DOHH2 (cell line): ENCODE measurements at regions not wholly inside any gene's neighbourhood (a gene's known extent, or its start where the extent isn't known, plus 50 kb on each side); places are given as distances from the start of the nearest gene placed in this dataset.

Source experiments
- H3F3A ChIP-seq: fragments of 200-600 bp; sonication (generic), shearing (Covaris generic); 2 replicates; pipeline ENCODE4 v1.6.0; 2016; ENCODE audit warnings: antibody characterized with exemption, mild to moderate bottlenecking; ENCODE audit not compliant: control insufficient read depth, insufficient read depth
- H3K27ac ChIP-seq: fragments of 200-600 bp; sonication (generic); 2 replicates; pipeline ENCODE4 v1.5.1; 2014; ENCODE audit warnings: low read depth, mild to moderate bottlenecking, low read length, moderate library complexity
- H3K27me3 ChIP-seq: fragments of 200-600 bp; sonication (generic); 2 replicates; pipeline ENCODE4 v1.6.1; 2014; ENCODE audit warnings: mild to moderate bottlenecking, low read length, mixed read lengths; ENCODE audit not compliant: control insufficient read depth
- H3K36me3 ChIP-seq: fragments of 200-600 bp; sonication (generic); 2 replicates; pipeline ENCODE4 v1.6.1; 2014; ENCODE audit warnings: mild to moderate bottlenecking, low read length, moderate library complexity, mixed read lengths; ENCODE audit not compliant: control insufficient read depth
- H3K4me1 ChIP-seq: fragments of 200-600 bp; sonication (generic); 2 replicates; pipeline ENCODE4 v1.6.1; 2014; ENCODE audit warnings: mild to moderate bottlenecking, low read length, mixed read lengths; ENCODE audit not compliant: control insufficient read depth
- H3K4me2 ChIP-seq: fragments of 200-600 bp; sonication (generic); 2 replicates; pipeline ENCODE4 v1.6.0; 2014; ENCODE audit warnings: mild to moderate bottlenecking, low read length, moderate library complexity
- H3K4me3 ChIP-seq: fragments of 200-600 bp; sonication (generic); 2 replicates; pipeline ENCODE4 v1.5.1; 2014; ENCODE audit warnings: mild to moderate bottlenecking, low read length, mixed read lengths
- H3K79me2 ChIP-seq: fragments of 200-600 bp; sonication (generic); 2 replicates; pipeline ENCODE4 v1.6.1; 2014; ENCODE audit warnings: mild to moderate bottlenecking, low read length, mixed read lengths; ENCODE audit not compliant: control insufficient read depth
- H3K9me2 ChIP-seq: fragments of 200-600 bp; sonication (generic); replicated peaks from 2 replicates; pipeline ENCODE4 v1.6.1; 2014; ENCODE audit warnings: mild to moderate bottlenecking, low read length, mixed read lengths; ENCODE audit not compliant: control insufficient read depth
- H3K9me3 ChIP-seq: fragments of 200-600 bp; sonication (generic); 2 replicates; pipeline ENCODE4 v1.6.1; 2014; ENCODE audit warnings: antibody characterized with exemption, low read length, mixed read lengths; ENCODE audit not compliant: control insufficient read depth, insufficient read depth
- H4K20me1 ChIP-seq: fragments of 200-600 bp; sonication (generic); 2 replicates; pipeline ENCODE4 v1.6.0; 2014; ENCODE audit warnings: low read depth, mild to moderate bottlenecking, antibody characterized with exemption, low read length, moderate library complexity; ENCODE audit not compliant: control insufficient read depth, insufficient read depth
- EZH2phosphoT487 ChIP-seq: fragments of 200-600 bp; sonication (generic); IDR thresholded peaks from 2 replicates; pipeline ENCODE4 v1.6.1; 2017; ENCODE audit warnings: borderline replicate concordance, mild to moderate bottlenecking, antibody characterized with exemption, low read length, moderate library complexity, mixed read lengths
- TF ChIP-seq, protein P1 (sequence below): fragments of 200-600 bp; sonication (generic); IDR thresholded peaks from one replicate; pipeline ENCODE4 v1.5.1; 2014; ENCODE audit warnings: antibody characterized with exemption, mild to moderate bottlenecking, low read depth, low read length; ENCODE audit not compliant: poor library complexity, severe bottlenecking

GRCh38 chr3:150259526-150260397 is 148.3 kb upstream of the TSC22D2 start:
- H3K36me3 ChIP-seq: no peaks in the 10 kb centered on the region
- no peaks in the 10 kb centered on the region; the same call in 1 of the 2 replicates for H3K4me1 ChIP-seq
- H3K4me3 ChIP-seq: no peak overlapping the region
- no peaks in the 10 kb centered on the region for H3K79me2 ChIP-seq
- no peak overlapping the region for H3K4me2 ChIP-seq
- no peaks in the 10 kb centered on the region for H4K20me1 ChIP-seq
- no peaks in the 10 kb centered on the region for H3K9me3 ChIP-seq
- no peak overlapping the region for H3K27ac ChIP-seq
- TF ChIP-seq, protein P1, sequence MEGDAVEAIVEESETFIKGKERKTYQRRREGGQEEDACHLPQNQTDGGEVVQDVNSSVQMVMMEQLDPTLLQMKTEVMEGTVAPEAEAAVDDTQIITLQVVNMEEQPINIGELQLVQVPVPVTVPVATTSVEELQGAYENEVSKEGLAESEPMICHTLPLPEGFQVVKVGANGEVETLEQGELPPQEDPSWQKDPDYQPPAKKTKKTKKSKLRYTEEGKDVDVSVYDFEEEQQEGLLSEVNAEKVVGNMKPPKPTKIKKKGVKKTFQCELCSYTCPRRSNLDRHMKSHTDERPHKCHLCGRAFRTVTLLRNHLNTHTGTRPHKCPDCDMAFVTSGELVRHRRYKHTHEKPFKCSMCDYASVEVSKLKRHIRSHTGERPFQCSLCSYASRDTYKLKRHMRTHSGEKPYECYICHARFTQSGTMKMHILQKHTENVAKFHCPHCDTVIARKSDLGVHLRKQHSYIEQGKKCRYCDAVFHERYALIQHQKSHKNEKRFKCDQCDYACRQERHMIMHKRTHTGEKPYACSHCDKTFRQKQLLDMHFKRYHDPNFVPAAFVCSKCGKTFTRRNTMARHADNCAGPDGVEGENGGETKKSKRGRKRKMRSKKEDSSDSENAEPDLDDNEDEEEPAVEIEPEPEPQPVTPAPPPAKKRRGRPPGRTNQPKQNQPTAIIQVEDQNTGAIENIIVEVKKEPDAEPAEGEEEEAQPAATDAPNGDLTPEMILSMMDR: no peak
- no peak for TF ChIP-seq EZH2phosphoT487
- H3K27me3 ChIP-seq: no peaks in the 10 kb centered on the region
- H3F3A ChIP-seq: no peaks in the 10 kb centered on the region
- H3K9me2 ChIP-seq: no peaks in the 10 kb centered on the region

GRCh38 chr3:150256782-150257181 is 151.3 kb upstream of the TSC22D2 start:
- Histone ChIP-seq H3F3A (no peaks in the 10 kb centered on the region), H3K9me2 (no peaks in the 10 kb centered on the region), H3K27me3 (peaks cover 5% of the 10 kb centered on the region; the same call in 1 of the 2 replicates), H3K27ac (no peak overlapping the region), H3K4me3 (no peak overlapping the region), H3K79me2 (no peaks in the 10 kb centered on the region), H3K9me3 (no peaks in the 10 kb centered on the region), H4K20me1 (no peaks in the 10 kb centered on the region), H3K4me2 (no peak overlapping the region), H3K36me3 (no peaks in the 10 kb centered on the region), H3K4me1 (no peaks in the 10 kb centered on the region)
- TF ChIP-seq EZH2phosphoT487: no peak
- TF ChIP-seq, protein P1: no peak

GRCh38 chr3:150256318-150256717 is 151.8 kb upstream of the TSC22D2 start:
- Histone ChIP-seq H3K4me2 (no peak overlapping the region), H3F3A (no peaks in the 10 kb centered on the region), H3K79me2 (no peaks in the 10 kb centered on the region), H3K4me3 (no peak overlapping the region), H3K36me3 (no peaks in the 10 kb centered on the region), H3K9me2 (no peaks in the 10 kb centered on the region), H3K27ac (no peak overlapping the region), H3K4me1 (no peaks in the 10 kb centered on the region), H4K20me1 (no peaks in the 10 kb centered on the region), H3K9me3 (no peaks in the 10 kb centered on the region), H3K27me3 (peaks cover 5% of the 10 kb centered on the region; the same call in 1 of the 2 replicates)
- no peak for TF ChIP-seq EZH2phosphoT487
- TF ChIP-seq, protein P1: no peak
